Stimulated activated CD4-positive, alpha-beta T cell treated with anti-CD3 and anti-CD28 coated beads, Interleukin-1b, Interleukin-23, amount 100 ng/mL, for 24 hours (primary cell): ENCODE measurements at regions not wholly inside any gene's neighbourhood (a gene's known extent, or its start where the extent isn't known, plus 50 kb on each side); places are given as distances from the start of the nearest gene placed in this dataset.
"Not testable (repeated sequence)": the region's sequence is repeated elsewhere in the genome, so short reads cannot be mapped to it uniquely, and the experiment has no call there.

Experiments
- DNase-seq, 4 experiments: peaks; one replicate each; pipeline ENCODE4 v3.0.0-alpha.2; 2020; ENCODE audit warnings: low read depth in 4 of 4, low spot score in 1 of 4

DNA sequence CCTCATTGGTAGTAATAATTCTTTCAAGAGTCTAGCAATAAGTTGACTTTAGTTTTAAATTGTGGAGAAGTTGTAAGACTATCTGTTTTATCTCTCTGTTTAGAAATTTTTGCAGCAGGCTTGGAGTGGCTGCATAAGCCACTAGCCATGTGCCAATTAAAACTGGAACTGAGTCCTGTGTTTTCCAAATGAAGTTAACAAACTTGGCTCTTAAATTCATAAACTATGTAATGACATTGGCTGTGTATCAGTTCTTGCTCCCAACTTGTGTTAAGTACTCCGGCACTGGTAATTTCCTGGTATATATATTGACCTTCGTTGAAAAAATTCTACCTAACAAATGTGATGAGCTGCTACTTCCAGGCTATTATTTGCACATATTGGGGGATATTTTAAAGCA, 420.4 kb downstream of the GBA3 start:
- no peak for DNase-seq

DNA sequence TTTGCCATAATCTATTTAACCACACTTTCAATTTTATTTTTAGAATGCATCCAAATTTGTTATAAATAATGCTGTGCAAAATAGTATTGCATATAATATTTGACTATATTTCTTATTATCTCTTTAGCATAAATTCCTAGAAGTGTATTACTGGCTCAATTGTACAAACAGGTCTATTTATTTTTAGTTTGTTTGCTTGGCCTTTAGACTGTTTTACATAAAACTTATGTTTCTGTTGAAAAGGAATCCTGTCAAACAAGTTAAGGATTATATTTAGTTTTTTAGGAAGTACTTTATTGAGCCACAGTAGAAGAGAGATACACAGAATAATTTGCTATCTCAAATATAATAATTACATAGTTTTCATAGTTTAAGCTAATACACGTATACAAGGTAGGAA, 413.8 kb downstream of the GBA3 start:
- DNase-seq: no peak

DNA sequence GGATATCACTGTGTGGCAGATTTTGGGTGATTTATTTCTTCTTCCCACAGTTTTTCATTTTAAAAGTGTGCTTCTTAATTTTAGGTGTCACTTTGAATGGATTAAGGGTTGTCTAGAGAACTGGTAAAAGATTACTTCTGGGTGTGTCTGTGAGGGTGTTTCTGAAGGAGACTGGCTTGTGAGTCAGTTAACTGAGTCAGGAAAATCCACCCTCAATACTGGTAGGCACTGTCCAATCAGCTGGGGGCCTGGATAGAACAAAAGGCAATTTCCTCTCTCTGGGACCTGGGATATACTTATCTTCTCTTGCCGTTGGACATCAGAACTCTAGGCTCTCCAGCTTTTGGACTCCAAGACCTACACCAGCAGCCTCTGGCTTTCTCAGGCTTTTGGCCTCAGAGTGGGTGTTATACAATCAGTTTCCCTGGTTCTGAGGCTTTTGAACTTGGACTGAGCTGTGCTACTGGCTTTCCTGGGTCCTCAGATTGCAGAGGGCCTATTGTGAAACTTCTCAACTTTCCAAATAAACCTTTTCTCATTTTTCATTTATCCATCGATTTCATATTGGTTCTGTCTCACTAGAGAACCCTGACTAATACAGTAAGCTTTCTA, 413.1 kb downstream of the GBA3 start:
- DNase-seq: no peak

DNA sequence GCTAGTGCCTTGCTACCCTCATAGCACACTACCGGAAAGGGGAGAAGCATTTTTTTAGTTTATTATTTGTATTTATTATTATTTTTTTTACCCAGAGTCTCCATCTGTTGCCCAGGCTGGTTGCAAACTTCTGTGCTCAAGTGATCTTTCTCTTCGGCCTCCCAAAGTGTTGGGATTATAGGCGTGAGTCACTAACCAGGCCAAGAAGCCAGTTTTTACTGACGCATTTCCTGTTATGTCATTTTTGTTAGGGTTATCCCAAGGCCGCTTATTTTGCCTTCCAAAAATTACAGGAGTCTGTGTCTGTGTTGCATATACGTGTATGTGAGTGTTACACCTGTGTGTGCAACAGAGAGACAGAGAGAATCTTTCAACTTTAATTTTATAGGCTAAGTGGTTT, 404.5 kb downstream of the GBA3 start:
- no peak for DNase-seq

DNA sequence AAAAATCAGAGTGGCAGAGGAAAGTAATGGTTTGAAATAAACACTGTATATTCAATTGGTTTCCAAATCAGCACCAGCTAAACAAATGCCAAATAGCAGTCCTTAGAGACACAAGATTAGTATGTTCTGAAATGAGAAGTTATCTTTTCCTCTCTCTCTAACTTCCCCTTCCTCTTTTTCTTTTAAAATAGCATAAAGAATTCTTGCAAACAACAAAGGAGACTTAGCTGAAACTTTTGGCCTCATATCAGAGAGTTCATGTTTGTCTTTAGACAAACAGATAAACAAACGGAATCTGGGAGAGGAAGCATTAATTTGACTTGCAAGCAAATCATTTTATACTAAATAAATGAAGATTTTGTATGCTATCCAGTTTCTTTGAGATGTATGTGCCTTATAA, 399.0 kb downstream of the GBA3 start:
- DNase-seq: no peak

DNA sequence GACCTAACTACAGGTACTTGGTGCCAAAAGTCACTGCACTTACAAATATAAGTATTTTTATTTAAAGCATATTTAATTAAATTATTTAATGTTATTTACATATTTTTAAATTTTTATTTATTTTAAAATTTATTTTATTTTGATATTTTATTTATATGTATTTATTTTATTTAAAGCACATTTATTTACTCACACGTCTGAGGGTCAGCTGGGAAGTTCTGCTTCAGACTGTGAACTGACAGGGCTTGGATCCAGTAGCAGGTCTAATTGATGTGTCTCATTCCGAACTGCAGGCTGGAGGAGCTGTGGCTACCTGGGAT, 392.5 kb downstream of the GBA3 start:
- DNase-seq: no peak

DNA sequence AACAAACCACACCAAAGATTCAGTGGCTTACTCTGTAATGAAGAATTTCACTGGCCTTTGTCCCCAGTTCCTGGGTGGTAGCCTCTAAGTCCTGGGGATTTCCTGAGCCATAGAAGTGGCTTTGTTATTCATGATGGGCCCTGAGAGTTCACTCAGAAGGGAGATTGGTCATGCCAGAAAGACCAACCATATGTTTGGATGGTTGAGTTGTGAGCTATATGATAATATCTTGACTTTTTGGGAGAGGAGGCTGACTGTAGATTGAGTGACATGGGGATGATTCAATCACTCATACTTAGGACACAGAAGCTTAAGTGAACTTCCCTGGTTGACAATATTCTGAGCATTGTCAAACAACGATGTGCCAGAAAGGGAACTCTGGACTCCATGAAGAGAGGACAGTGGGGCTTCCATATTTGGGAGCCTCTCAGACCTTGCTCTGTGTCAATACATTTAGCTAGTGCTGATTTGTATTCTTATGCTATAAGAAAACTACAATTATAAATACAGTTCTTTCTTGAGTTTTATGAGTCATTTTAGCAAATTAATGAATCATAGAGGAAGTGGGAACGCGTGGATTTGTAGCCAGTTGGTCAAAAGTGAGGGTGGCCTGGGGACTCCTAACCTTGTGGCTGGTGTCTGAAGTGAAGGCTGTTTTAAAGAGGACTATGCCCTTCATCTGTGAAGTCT, 392.0 kb downstream of the GBA3 start:
- no peak for DNase-seq

DNA sequence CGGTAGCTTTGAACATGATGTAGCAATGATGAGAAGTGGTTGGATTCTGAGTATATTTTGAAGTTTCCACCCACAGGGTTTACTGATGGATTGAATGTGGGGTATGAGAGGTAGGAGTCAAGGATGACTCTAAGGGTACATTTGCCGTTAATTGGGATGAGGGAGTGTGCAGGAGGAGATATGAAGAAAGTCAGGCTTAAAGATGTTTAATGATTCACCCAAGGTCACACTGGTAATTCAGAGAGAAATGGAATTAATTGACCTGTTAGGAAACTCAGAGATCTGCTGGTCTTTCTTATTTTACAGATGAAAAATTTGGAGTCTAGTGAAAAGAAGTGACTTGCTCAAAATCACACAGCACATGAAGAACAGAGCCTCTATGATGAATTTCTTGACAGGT, 390.7 kb downstream of the GBA3 start:
- DNase-seq: no peak

DNA sequence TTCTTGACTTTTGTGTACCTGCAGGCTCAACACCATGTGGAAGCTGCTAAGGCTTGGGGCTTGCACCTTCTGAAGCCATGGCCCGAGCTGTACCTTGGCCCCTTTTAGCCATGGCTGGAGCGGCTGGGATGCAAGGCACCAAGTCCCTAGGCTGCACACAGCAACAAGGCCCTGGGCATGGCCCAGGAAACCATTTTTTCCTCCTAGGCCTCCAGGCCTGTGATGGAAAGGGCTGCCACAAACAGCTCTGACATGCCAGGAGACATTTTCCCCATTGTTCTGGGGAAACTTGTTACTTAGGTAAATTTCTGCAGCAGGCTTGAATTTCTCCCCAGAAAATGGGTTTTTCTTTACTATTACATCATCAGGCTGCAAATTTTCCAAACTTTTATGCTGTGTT, 387.4 kb downstream of the GBA3 start:
- not testable (repeated sequence) for DNase-seq

DNA sequence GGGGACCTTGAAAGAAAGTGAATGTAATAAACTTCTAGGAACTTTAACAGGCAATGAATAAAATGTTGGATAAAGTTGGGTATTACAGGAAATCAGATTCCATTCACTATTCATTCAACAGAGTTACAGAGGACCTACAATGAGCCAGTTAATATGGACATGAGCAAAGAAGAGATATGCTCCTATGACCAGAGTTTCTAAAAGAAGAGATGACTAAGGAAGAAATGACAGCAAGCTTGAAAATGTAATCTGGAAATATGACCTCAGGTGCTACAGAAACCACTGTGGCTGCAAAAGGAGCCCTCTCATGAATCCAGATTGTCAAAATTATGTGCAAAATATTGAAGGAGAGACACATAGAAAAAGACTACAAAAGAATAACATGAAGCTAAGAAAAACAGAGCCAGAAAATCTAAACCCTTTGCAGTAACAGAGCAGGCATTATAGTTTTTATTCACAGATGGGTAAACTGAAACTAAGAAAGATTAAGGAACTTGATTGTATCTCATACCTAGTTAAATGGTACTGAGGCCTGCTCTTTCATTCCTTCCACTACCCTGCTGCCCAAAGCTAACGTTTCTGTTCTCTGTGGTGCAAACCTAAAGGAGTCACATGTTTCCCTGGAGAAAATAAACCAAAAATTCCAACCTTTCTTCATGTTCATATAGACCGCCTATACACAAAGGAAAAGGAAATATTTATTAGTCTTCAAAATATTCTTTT, 378.3 kb downstream of the GBA3 start:
- no peak for DNase-seq

DNA sequence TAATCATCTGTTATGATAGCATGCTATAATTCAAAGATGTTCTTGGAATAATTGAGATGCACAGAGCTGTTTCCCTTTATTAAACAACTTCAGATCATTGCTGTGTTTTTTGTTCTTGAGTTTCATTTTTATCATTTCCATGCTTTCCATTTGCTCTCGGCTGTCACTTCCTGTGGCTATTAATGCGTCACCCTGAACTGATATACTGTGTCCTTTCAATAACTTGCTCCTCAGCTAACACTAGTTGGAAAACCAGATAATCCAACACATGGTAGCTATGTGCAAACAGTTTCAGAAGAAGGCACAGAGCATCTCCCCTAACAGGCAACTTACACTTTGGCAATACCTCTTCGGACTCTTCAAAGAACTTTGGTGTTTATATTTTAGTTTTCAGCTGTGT, 376.0 kb downstream of the GBA3 start:
- no peak for DNase-seq

DNA sequence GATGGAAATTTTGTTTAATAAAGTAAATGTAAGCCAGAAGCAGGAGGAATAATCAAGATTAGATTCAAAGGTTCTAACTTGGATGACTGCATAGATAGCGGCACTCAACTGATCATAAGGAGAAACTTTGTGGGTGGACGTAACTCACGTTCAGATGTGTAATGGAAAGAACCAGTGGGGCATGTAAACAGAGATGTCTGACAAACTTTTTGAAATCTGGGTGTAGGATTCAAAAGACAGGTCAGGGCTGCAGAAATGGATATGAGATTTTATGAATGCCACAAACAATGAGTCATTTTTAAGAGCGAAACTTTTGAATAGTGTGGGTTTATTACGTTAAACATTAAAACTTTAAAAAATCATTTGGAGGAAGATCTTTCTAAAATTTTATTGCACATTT, 375.6 kb downstream of the GBA3 start:
- DNase-seq: no peak

DNA sequence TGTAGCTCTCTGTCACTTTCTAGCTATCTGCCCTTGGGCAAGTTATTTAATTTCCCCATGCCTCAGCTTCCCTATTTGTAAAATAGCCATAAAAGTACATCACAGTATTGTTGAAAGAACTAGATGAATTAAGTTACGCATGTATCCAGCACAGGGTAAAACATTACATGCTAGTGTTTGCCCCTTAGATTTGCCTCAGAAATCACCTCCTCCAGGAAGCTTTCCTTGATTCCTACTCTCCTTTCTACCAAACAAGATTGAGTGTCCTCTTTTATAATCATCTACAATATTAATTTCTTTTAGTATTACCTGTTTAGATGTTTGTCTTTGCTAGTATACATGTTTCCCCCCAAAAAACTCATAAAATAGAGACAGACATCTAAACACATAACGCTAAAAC, 369.5 kb downstream of the GBA3 start:
- DNase-seq: no peak

DNA sequence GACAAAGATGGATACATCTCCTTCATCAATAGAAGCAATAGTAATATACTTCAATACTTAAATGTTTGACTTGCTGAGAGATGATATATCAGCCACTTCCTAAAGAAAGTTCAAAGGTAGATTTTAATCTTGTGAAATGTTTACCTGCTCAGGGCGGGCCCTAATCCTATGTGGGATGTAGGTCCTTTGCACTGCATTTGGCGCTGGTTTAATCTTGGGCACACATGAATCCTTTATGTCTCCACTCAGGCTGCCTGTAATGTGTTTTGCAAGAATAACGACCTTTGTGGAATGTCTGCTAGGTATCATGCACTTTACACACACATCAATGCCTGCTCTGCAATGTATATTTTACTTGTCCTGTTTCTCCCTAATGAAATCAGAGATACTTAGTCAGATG, 368.7 kb downstream of the GBA3 start:
- DNase-seq: no peak

DNA sequence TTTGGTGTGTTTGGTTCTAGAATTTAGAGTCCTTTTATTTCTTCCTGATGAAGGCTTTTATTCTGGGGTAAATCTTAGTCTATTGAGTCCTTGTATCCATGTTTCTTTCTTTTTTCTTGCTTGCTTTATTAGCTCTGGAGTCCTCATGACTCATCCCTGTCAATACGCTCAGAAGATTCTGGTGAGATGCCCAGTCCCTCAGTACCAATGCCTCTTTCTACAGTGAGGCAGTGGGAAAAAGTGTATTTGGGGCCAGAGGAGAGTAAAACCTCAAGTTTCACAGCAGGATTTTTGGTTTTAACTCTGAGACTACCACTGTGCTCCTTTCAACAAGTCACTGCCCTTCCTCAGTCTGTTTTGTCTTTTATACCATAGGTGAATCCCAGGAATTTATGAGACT, 368.0 kb downstream of the GBA3 start:
- DNase-seq: no peak

DNA sequence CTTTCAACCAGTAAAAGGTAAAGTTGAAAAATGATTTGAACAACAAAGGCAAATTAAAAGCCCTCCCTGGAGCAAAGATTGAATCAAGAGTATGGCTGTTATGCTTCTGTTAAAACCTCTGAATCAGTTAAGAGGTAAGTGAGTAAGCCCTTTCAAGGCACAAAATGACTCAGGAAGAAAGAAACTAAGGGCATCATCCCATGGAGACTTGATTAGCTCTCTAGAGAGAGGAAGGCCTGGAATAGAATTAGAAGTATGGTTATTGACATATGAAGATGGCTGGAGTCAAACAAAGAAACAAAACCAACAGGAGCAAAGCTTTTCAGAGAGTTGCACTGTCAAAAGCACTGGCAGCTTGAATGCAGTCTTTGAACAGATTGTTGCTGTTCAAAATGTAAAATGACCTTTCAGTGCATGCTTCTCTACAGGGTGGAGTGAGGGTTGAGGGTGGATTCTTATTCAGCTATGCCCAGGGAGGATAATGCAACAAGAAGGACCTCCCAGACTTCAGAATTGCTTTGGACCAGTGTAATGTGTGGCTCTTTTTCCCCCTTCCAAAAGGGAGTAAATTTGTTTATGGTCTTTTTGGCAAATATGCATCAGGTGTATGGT, 365.5 kb downstream of the GBA3 start:
- DNase-seq: no peak

DNA sequence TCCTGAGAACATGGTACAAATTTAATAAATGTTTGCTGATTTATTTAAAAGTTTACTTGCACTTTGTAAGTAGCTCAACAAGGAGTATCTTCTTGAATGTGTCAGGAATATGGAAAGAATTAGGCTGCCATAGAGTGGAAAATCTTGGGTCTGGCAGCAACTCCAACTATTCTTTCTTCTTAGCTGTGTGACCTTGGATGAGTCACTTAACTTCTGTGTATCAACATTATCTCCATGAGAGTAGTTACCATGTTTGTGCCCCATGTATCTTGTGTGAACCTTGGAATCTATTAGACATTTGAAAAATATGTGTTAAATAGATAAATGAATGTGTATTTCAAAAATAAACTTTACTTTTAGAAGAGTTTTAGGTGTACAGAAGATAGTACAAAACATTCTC, 348.8 kb downstream of the GBA3 start:
- DNase-seq: no peak

DNA sequence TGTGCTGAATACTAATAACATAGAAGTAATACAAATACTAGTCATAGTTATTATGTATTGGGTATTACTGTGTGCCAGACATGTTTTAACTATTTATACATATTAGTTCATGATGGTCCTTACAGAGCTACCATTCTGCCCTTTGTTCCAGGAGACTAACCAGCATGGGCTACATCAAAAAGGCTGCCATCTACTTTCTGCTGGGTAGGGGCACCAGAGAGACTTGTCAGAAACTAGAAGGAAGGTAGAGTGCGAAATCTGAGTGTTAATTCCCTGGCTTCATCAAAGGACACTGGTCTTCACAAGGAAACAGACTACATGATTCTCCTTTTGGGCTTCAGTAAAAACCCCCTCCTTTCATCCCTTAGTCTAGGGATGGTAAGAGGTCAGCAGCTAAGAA, 347.8 kb downstream of the GBA3 start:
- DNase-seq: no peak

DNA sequence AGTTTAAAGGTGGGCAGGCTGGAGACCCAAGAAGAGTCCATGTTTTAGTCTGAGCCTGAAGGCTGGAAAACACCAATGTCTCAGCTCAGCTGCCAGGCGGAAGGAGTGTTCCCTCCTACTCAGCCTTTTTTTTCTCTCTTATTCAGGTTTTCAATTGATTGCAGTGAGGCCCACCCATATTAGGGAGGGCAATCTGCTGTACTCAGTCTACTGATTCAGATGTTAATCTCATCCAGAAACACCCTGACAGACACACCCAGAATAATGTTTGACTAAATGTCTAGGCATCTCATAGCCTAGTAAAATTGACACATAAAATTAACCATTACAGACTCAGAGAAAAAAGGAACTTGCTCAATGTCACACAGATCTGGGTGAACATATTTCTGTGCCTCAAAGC, 347.1 kb downstream of the GBA3 start:
- DNase-seq: no peak

DNA sequence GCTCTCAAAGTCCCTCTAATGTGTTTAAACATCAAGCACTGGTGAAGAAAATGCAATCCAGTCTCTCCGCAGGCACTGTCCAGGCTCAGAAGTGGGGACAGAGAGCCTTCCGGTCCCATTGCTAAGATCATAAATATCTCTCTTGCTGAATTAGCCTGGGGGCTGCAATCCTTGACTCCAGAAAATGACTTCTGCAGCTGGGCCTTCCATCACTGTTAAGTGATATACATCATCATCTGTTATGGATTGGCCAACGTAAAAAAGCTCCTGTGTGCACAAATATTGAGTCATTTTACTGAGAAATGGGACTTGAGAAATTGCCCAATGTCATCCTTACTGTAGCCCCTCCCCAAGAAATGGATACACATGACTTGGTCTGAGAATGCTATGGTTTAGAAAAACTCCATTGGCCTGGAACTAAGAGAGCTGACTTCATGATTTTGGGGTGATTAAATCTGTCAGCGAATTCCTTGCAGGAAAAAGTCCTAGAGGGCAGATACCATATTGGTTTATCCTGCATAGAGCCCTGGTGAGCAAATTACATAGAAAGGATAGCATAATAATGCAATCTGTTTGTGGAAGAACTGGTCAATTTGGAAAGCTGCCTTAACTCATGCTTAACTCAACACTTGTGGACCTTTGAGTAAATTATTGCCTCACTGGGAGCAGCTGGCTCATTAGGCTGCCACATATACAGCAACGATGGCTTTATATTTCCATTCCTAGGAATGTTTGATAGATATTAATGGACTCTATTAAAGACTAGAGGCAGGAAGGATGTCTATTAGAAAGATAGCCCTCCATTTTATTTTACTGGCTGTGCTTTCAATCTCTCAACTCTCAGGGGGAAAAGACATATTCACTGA, 346.1 kb downstream of the GBA3 start:
- DNase-seq: no peak

DNA sequence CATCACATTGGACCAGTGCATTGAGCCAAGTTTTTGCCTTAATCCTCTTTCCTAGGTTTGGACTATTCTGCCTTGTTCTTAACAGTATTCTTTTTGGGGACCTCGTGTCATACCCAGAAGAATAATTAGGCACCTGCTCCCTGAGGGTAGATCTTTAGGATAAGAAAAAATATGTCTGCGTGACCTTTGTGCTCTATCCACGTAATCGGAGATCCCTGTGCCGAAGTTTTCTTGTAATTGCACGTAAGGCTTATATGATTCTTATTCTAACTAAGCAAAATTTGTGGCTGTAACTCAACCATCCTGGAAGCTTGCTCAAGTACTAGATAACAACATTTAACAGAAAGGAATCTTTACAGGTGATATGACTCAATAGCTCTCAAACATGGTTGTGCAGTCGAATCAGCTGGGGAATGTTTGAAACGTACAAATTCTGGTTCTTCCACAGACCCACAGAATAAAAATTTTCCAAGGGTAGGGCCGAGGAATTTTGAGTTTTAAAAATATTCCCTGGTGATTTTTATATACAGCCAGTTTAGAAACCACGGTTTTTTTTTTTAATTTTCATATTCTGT, 344.3 kb downstream of the GBA3 start:
- no peak for DNase-seq
